ENCODE measurements at regions not wholly inside any gene's neighbourhood (a gene's known extent, or its start where the extent isn't known, plus 50 kb on each side); places are given as distances from the start of the nearest gene placed in this dataset.
A peak's percentile ranks its signal among the peaks of the same experiment; 100 is the strongest.

- CTCF ChIA-PET = interaction anchor here (0.7 to 1.4 kb wide), 2 partner anchors 65 to 76 kb away, joined by 3 to 4 read pairs; no protein-coding TSS in a partner anchor
- peaks cover 3% of the 10 kb centered on the region for H3F3A ChIP-seq (replicated peaks; ENCODE audit: insufficient read depth)
- DNase-seq = no peak
- H3K9ac ChIP-seq = no peak overlapping the region
- no peaks in the 10 kb centered on the region for H3K79me2 ChIP-seq (ENCODE audit: insufficient read depth)
- no peak overlapping the region for H3K4me3 ChIP-seq (ENCODE audit: low read depth in 2 of 2, low read length in 1 of 2)
- H3K27ac ChIP-seq (ENCODE audit: low read depth in 2 of 2, low read length in 1 of 2) = peak overlapping the region in 1 of 2 experiments; percentile 50; a peak in 1 of 4 replicates
- H3K4me2 ChIP-seq = no peak overlapping the region
- peaks cover 42 to 48% of the 10 kb centered on the region in 2 experiments for H3K4me1 ChIP-seq (ENCODE audit: control insufficient read depth in 1 of 2, insufficient read depth in 2 of 2, low read depth in 1 of 2, low read length in 1 of 2)
- no peak for TF ChIP-seq TEAD4 (IDR thresholded peaks at IDR 0.05; ENCODE audit: borderline replicate concordance, insufficient read depth)
- no peak for TF ChIP-seq RFX5 (IDR thresholded peaks at IDR 0.05; ENCODE audit: low read length)
- no peak for TF ChIP-seq YY1 (IDR thresholded peaks at IDR 0.05; ENCODE audit: low read depth)
- no peaks in the 10 kb centered on the region for H3K27me3 ChIP-seq (ENCODE audit: insufficient read depth)
- no peak overlapping the region for H2AFZ ChIP-seq (ENCODE audit: low read depth)
- H4K20me1 ChIP-seq (ENCODE audit: insufficient read depth) = no peaks in the 10 kb centered on the region
- H3K9me3 ChIP-seq = no peaks in the 10 kb centered on the region
- POLR2A ChIA-PET = no interaction called here
- no peaks in the 10 kb centered on the region for H3K9me2 ChIP-seq
- H3K36me3 ChIP-seq (replicated peaks in 1 of 2; ENCODE audit: control insufficient read depth in 1 of 2, insufficient read depth in 2 of 2, low read length in 1 of 2) = no peaks in the 10 kb centered on the region
- 80% methylated on average over 5 of the region's 5 CpGs for WGBS (ENCODE audit: low lambda C conversion rate)
Measured at GRCh38 chr5:124663101-124663506, 83.3 kb downstream of the ZNF608 start.

GRCh38 chr5:124662181-124662781 is 84.2 kb downstream of the ZNF608 start:
- Histone ChIP-seq H4K20me1 (ENCODE audit: insufficient read depth) (no peaks in the 10 kb centered on the region), H3K4me3 (ENCODE audit: low read depth in 2 of 2, low read length in 1 of 2) (no peak overlapping the region), H3K27me3 (ENCODE audit: insufficient read depth) (no peaks in the 10 kb centered on the region), H3K4me1 (ENCODE audit: control insufficient read depth in 1 of 2, insufficient read depth in 2 of 2, low read depth in 1 of 2, low read length in 1 of 2) (peaks cover 42 to 50% of the 10 kb centered on the region in 2 experiments), H3K4me2 (no peak overlapping the region), H3K27ac (ENCODE audit: low read depth in 2 of 2, low read length in 1 of 2) (peak overlapping the region; percentile 5 to 52; a peak in 3 of 4 replicates), H3K9me3 (no peaks in the 10 kb centered on the region), H3K9ac (no peak overlapping the region), H3K9me2 (no peaks in the 10 kb centered on the region), H2AFZ (ENCODE audit: low read depth) (no peak overlapping the region), H3K36me3 (replicated peaks in 1 of 2; ENCODE audit: control insufficient read depth in 1 of 2, insufficient read depth in 2 of 2, low read length in 1 of 2) (no peaks in the 10 kb centered on the region), H3K79me2 (ENCODE audit: insufficient read depth) (no peaks in the 10 kb centered on the region), H3F3A (replicated peaks; ENCODE audit: insufficient read depth) (peaks cover 3% of the 10 kb centered on the region)
- DNase-seq = no peak
- ChIA-PET CTCF (interaction anchor here (1.2 kb wide), 1 partner anchor 573 kb away, joined by 3 read pairs; no protein-coding TSS in a partner anchor), POLR2A (no interaction called here)
- 86% methylated on average over 9 of the region's 9 CpGs for WGBS (ENCODE audit: low lambda C conversion rate)
- TF ChIP-seq MXI1 (IDR thresholded peaks at IDR 0.05; ENCODE audit: low read depth, low read length) (no peak), USF1 (IDR thresholded peaks at IDR 0.05; ENCODE audit: borderline replicate concordance, low read depth) (no peak), SMC3 (IDR thresholded peaks at IDR 0.05; ENCODE audit: low read depth, low read length) (no peak), TEAD4 (IDR thresholded peaks at IDR 0.05; ENCODE audit: borderline replicate concordance, insufficient read depth) (no peak), ELF1 (IDR thresholded peaks at IDR 0.05) (no peak), EZH2phosphoT487 (IDR thresholded peaks at IDR 0.05; ENCODE audit: borderline replicate concordance, low read depth) (no peak)

- WGBS (ENCODE audit: low lambda C conversion rate) = 42% methylated on average over 7 of the region's 7 CpGs
- Histone ChIP-seq H3K9me2 (no peaks in the 10 kb centered on the region), H3K27me3 (ENCODE audit: insufficient read depth) (no peaks in the 10 kb centered on the region), H3K4me3 (ENCODE audit: low read depth in 2 of 2, low read length in 1 of 2) (no peak overlapping the region), H2AFZ (ENCODE audit: low read depth) (peak overlapping the region; percentile 23; the same call in 1 of the 2 replicates), H3K79me2 (ENCODE audit: insufficient read depth) (no peaks in the 10 kb centered on the region), H3K4me1 (ENCODE audit: control insufficient read depth in 1 of 2, insufficient read depth in 2 of 2, low read depth in 1 of 2, low read length in 1 of 2) (peaks cover 44 to 49% of the 10 kb centered on the region in 2 experiments), H3F3A (replicated peaks; ENCODE audit: insufficient read depth) (peaks cover 3% of the 10 kb centered on the region), H3K9me3 (no peaks in the 10 kb centered on the region), H4K20me1 (ENCODE audit: insufficient read depth) (no peaks in the 10 kb centered on the region), H3K4me2 (peak overlapping the region; percentile 64), H3K9ac (no peak overlapping the region), H3K36me3 (replicated peaks in 1 of 2; ENCODE audit: control insufficient read depth in 1 of 2, insufficient read depth in 2 of 2, low read length in 1 of 2) (no peaks in the 10 kb centered on the region), H3K27ac (ENCODE audit: low read depth in 2 of 2, low read length in 1 of 2) (peak overlapping the region; percentile 52 to 84)
- ChIA-PET POLR2A (interaction anchor here (0.6 kb wide), 1 partner anchor 131 kb away, joined by 3 read pairs; no protein-coding TSS in a partner anchor), CTCF (interaction anchor here (1.2 kb wide), 1 partner anchor 574 kb away, joined by 3 read pairs; no protein-coding TSS in a partner anchor)
- DNase-seq = no peak
- no peak for TF ChIP-seq EZH2phosphoT487 (IDR thresholded peaks at IDR 0.05; ENCODE audit: borderline replicate concordance, low read depth)
- no peak for TF ChIP-seq NRF1 (IDR thresholded peaks at IDR 0.05; ENCODE audit: low read depth, low read length)
- peak; percentile 53; the same call in 1 of the 2 replicates for TF ChIP-seq POLR2AphosphoS5 (IDR thresholded peaks at IDR 0.05; ENCODE audit: low read depth, low read length)
- TF ChIP-seq ZBTB33 (IDR thresholded peaks at IDR 0.05; ENCODE audit: borderline replicate concordance, low read depth) = no peak
- peak; percentile 73 for TF ChIP-seq TCF12 (IDR thresholded peaks at IDR 0.05)
- no peak for TF ChIP-seq RFX5 (IDR thresholded peaks at IDR 0.05; ENCODE audit: low read length)
- TF ChIP-seq TAF1 (IDR thresholded peaks at IDR 0.05; ENCODE audit: borderline replicate concordance, low read depth, low read length) = 0 out of 2 replicates have a peak, but pooled peaks have one; percentile 15
- TF ChIP-seq CTCF (IDR thresholded peaks at IDR 0.05) = no peak
- TF ChIP-seq TEAD4 (IDR thresholded peaks at IDR 0.05; ENCODE audit: borderline replicate concordance, insufficient read depth) = peak; percentile 61; the same call in 1 of the 2 replicates
Measured at GRCh38 chr5:124661317-124662141, 84.9 kb downstream of the ZNF608 start.

All from SK-N-SH (cell line).